Hepatic stellate cell (primary cell): ENCODE measurements at regions not wholly inside any gene's neighbourhood (a gene's known extent, or its start where the extent isn't known, plus 50 kb on each side); places are given as distances from the start of the nearest gene placed in this dataset.

Experiments
- DNase-seq: peaks from one replicate; pipeline ENCODE4 v3.0.0; 2011; ENCODE audit warnings: low spot score

DNA sequence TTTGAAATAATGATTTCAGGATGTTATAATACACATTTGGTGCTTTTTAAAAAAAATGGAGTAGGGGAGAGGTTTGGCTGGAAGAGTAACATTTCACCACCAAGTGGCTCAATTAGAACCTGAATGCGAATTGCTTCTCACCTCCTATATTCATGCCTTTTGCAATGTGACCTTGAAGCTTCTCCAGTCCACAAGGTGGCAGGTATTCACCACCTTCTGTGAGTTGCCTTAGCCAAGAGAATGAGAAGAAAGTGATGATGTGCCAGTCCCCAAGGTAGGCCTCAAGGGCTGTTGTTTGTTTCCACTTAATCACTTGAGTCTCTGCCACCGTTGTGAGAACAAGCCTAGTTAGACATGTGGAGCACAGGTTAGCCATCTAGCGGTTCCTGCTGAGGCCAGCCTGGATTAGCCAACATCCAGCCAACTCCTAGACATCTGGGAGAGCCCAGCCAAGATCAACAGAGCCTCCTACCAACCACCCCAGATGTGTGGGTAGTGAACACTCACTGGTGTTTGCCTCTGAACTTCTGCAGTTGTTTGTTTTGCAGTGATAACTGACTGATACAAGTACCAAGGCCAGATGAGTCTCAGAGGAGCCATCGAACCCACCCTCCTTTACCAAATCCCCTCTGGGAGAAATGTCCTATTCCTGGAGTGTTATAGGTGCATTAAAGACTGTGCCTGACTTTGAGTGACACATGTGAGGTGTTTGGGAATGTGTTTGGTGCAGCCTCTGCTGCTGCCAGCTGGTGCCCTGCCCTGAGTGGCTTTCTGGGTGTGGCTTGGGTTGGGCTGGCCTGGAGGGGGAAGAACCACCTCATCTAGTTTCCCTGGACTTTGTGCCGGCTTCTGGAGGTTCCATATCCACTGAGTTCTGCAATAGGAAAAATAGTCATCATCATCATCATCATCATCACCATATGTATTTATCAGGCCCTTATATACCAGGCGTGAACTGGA, 132.5 kb upstream of the RFLNA start:
- no peak for DNase-seq

DNA sequence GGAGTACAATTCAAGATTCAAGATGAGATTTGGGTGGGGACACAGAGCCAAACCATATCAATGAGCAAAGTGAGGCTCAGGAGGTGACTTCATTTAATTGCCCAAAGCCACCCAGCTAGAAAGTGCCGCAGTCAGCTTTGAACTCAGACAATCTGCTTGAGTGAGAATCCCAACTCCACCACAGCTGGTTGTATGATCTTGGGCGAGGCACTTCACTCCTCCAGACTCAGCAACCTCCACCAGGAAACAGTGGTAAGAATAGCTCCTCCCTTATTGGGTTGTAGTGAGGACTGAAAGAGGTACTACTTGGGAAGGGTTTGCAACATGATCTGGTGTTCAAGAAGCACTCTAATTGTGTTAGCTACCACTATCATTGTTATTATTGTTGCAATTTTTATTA, 129.2 kb upstream of the RFLNA start:
- no peak for DNase-seq

DNA sequence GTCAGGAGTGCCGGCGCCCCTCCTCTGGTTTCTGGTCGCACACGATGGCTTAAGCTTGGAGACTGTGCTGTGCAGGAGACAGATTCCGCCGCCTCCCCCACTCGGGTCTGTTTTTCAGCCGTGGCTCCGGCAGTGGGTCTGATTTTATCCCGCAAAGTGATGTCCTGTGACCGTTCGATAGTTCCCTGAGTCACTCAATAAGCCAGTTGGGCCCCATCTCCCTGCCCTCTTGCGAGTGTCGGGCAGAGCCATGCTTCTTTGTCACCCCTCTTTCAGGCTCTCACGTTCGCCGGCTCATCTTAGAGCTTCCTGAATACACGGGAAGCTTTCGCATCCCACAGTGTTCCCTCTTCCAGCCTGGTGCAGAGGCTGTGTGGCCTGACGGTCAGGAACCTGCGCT, 127.8 kb upstream of the RFLNA start:
- no peak for DNase-seq

DNA sequence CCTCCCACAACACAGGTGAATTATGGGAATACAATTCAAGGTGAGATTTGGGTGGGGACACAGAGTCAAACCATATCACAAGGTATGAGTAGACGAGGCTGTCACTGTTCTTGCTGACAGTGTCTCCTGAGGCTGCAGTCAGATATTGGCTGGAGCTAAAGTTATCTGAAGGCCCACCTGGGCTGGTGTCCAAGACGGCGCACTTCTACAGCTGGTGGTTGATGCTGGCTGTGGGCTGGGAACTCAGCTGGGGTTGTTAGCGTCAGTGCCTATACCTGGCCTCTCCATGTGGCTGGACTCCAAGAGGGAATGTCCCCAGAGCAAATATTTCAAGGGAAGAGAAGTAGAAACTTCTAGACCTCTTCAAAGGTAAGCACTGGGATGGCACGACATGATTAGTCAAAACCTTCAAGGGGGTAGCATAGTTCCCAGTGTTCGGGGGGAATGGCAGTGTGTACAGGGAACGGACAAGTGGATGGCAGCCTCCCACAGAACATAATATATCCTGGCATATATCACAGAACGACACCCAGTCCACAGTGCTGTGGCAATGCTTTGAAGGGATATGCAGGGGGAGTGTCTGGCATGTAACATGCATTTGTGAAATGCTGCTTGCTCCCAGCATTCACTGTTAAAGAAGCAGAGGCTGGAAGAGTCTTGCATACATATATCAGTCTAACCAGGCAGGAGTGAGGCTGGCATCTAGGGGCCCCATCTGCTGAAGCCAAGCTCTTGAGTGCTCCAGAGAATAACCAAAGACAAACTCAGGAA, 126.7 kb upstream of the RFLNA start:
- no peak for DNase-seq

DNA sequence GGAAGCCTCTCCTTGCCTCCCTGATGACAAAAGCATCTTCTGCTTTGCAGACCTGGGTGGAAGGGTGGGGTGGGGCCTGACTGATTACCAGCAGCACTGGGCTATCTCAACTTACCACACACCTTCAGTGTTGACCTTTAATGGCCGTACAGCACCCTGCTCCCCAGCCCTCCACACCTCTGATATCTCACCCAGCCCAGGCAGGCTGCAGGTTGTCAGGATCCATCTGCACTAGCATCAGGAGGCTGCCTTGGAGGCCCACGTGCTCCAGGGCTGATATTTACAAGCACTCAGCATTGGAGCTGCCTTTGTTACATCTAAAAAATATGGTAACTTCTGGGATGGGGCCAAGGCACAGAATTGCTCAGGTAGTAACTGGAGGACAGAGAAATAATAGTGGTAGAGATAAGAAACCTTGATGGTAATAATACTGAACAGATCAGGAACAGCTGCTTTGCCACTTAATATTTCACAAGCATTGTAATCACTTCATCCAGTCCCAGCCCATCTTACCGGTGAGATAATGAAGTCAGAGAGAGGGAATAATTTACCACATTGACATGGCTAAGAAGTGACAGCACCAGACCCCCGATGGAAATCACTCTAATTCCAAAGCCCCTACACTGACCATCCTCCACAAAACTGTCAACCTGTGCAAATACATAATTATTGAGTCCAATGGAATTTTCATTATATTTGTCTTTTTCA, 125.2 kb upstream of the RFLNA start:
- DNase-seq = no peak

DNA sequence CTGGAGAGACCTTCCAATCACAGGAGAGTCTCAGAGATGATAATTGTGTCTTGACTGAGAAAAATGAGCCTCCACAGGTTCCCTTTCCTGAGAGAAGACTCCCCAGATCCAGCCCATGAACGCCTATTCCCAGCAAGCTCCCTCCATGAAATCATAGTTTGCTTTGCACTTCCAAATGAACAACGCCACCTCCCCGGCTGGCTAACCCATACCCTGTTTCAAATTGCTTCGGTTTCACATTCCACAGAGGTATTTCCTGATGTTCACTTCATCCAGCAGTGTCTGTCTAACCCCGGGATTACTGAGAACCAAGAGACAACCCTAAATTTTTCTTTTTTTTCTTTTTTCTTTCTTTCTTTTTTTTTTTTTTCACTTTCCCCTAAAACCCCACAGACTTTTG, 124.1 kb upstream of the RFLNA start:
- no peak for DNase-seq

DNA sequence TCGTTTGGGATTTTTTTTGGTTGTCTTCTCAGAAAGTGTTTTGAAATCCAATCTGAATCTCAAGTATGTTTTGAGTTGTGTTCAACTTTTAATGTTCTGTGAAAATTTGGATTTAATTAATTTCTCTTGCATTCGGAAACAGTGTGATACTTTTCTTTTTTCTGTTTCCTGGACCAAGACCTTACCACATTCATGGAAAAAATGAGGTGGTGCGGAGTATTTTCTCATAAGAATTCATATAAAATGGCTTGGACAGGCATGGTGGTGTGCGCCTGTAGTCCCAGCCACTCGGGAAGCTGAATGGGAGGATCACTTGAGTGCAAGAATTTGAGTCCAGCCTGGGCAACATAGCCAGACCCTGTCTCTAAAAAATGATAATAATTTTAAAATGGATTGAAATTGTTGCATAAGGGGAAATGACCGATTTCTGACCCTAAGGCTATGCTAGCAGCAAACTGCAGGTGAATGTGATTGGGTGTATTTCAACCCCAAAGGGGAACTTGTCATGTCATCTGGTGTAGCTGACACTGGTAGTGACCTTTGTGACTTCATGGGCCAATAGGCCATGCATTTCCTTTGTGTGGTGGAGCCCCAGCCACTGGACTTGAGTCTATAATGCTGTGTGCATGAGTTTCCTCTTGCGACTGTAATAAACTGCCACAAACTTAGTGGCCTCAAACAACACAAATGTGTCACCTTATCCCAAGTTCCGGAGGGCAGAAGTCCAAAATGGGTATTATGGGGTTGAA, 123.5 kb upstream of the RFLNA start:
- DNase-seq = no peak

DNA sequence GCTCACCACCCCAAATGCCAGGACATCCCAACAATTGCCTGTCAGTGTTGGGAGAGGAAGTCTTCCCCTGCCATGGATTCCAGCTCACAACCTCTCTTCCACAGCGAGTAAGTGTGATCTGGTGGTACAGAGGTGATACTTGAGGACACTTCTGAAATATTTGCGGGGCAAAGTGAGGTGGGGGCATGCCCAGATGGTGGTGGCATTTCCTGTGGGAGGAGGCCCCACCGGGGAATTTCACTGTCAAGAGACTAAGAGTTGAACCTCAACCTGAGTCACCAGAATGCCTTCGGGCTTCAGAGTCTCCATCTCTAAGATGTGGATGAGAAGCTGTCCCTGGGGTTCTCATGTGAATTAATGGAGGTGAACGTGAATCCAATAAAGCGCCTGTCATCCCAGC, 122.3 kb upstream of the RFLNA start:
- DNase-seq = no peak

DNA sequence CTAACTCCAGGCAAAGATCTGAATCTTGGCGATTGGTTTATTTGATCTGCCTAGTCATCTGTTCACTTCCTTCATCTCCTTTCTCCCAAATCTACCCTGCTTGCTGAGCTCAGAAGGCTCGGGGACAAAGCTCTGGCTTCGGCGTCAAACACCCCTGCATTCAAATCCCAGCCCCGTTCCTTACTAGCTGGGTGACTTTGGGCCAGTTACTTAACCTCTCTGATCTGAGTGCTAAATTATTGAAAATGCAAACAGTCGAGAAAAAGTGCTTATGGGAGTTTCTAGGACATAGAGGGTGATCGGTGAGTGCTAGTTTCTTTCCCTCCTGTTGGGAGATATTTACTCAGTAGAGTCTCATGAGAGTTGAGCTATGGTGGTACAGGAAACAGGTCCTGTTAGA, 121.2 kb upstream of the RFLNA start:
- no peak for DNase-seq

DNA sequence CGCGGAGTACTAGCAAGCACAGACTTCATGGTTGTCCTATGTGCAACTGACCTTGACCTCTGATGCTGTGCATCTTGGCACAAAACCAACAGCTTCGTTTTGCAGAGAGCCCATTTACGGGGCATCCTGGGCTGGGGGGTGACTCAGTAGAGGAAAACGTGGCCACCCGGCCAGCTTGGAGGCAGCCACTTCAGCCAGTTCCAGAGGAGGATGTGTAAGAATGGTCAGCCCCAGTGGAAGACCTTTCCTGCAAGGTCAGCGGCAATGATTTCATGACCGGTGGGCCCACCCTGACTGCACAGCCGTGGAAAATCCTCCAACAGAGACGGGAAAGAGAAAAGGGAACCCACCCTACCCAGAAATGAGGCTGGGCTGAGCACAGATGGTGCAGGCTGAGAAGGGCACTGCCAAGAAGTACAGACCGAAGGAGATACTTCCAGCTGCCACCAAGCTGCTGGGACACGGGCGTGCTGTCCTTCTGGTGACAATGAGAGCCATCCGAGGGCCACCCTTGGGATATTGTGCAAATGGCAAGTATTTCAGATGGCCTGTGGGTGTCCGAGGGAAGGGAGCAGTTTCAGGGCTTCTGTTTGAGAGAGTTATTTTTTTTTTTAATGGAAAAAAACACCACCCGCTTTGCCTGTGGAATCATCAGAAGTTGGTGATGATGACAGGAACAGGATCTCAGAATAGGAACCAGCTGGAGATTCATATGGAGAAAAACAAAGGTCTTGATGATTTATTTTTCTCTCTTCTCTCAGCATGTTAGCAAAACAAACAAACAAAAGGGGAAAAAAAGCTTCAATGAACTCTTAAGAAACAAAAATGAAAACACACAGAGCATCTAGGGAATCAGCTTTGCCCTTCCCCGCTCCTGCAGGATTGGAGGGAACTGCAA, 120.2 kb upstream of the RFLNA start:
- no peak for DNase-seq

DNA sequence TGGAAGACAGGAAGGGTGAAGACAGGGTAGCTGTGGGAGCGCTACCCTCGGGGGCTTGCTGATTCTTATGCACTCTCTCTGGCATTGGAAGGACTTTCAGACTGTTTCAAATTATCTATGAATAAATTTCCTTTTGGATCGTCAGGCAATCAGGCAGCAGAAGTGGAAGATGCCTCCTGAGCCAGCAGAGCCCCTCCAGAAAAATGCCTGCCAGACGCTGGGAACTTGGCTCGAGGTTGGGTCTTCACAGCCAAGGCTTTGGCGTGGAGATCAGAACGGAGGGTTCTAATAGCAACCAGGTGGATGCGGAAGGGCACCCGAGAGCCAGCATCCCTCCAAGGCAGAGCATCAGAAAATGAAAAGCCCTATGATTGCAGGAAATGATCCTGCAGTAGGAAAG, 119.2 kb upstream of the RFLNA start:
- no peak for DNase-seq

DNA sequence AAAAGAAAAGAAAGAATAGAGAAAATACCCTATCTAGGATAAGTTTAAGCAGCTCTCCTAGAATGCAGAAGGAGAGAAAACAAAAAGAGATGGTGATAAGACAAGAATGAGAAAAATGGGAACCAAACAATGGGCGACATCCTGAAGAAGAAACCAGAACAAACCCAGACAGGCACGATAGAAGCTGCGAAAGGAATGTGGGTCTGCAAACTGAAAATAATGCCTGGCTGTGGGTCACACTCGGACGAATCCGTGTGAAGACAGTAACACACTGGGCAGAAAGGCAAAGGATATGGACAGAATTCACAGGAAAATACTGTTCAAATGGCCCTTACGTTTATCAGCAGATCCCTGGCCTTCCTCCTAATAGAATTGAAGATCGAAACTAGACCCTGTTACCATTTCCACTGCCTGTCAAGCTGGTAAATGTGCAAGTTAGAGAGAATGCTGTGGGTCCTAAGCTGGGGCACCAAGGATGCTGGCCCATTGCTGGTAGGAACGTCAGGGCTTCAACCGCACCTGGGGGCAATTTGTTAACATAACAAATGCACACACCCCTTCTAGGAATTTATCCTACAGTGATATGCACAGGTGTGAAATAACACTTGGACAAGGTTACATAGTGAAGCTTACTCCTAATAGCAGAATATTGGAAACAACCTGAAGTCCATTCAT, 117.5 kb upstream of the RFLNA start:
- no peak for DNase-seq

DNA sequence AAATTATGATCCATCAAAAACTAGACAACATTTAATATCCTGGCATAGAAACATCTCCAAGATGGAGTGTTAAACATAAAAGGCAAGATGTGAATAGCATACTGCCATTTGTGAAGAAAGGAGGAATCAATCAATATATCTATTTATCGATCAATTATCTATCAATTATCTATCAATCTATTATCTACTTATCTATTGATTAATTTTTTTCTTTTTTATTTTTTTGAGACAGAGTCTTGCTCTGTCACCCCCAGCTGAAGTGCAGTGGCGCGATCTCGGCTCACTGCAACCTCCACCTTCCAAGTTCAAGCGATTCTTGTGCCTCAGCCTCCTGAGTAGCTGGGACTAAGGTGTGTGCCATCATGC, 117.0 kb upstream of the RFLNA start:
- DNase-seq = no peak

DNA sequence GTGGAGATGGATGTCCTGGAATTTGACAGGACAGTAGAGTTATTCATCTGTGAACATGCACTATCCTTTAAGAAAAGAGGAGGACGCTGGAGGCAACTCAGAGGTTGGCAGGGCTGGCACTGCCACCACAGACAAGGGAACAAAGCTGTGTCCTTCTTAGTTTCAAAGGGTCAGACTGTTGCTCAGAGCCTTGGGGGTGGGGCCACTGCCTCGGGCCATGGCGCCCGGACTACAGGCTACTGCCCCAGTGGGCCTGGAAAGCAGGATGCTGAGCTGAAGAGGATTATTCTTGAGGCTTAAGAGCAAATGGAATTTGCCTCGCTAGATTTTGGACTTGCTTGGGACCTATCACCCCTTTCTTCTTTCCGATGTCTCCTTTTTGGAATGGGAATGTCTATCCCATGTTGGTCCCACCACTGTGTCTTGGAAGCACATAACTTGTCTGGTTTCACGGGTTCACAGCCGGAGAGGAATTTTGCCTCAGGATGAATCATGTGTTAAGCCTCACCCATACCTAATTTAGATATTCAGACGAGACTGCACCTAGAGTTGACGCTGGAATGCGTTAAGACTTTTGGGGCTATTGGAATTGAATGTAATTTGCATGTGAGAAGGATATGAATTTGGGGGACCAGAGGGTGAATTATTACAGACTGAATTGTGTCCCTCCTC, 114.8 kb upstream of the RFLNA start:
- no peak for DNase-seq

DNA sequence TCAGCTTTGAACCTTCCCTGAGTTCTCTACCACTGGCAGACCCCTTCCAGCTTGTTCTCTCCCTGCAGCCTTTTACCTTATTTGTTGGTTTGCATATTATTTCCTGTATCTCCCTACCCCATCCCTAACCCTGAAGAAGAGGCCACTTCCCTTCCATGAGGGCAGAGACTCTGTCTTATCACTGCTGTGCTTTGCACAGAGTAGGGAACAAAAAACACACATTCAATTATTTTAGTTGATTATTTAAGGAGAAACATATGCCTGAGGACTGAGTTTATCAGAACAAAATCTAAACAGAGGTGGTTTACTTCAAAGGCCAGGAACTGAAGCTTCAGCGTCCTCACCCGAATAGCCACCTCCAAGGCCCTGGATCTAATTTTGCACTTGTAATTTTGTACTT, 111.7 kb upstream of the RFLNA start:
- no peak for DNase-seq

DNA sequence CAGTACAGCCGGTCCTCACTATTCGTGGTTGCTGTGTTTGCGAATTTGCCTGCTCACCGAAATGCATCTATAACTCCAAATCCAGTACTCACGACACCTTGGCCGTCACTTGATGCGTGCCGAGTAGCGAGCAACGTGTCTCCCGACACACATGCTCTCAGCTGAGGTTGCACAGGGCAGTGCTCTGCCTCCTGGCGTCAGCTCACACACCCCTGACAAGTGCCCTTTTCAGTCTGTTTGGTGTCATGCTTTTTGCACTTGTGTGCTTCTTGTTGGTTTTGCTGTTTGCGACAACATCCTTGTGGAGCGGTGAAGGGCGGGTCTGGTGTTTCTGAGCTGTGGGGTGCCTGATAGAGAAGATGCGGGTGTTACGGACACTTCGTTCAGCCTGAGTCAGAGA, 110.4 kb upstream of the RFLNA start:
- DNase-seq = no peak

DNA sequence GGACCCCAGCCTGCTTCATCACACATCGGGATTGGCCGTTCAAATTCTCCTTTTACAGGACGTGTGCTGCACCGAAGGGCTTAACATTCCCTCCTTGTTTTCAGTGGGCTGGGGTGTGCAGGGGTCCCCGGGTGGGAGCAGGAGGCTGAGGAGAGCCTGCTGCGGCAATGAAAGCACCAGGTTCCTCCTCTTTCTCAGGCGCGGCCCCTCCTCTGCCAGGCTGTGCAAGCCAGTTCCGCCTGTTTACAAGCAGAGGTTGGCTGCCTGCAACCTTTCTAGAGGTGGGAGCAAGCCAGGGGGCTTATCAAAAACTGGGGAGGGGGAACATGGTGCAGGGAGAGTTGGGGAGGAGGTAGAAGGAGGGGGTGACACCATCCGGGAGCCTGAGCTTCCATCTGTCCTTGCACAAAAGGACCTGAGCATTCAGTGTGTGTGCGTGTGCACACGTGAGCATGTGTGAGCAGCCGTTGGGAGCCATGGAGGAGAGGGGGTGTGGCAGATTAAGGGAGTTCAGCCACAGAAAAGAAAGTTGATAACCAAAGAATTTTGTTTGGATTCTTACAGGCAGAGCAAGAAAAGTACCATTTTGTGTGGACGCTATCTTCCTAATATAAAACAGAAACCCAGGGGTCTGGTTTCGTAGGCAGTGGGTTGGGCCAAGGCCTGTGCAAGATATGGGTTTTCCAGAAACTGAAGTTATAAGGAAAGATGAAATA, 108.8 kb upstream of the RFLNA start:
- DNase-seq = no peak

DNA sequence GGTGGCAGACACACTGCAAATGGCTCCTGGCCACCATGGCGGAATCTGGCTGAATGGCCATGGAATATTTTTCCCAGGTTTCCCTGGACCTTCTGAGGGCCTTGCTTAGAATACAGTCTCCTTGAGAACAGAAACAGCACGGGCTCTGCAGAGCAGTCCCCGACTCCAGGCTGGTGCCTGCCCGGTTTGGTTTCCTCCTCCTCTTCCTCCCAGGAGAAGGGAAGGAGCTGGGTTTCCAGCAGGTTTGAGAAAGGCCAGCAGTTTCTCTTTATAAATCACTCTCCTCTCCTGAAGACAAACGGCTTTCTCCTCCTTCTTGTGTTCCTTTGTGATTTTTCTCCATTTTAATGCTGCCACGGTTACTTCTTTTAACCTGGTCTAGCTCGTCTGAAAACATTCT, 106.8 kb upstream of the RFLNA start:
- DNase-seq = no peak
